ENCODE measurements at regions not wholly inside any gene's neighbourhood (a gene's known extent, or its start where the extent isn't known, plus 50 kb on each side); places are given as distances from the start of the nearest gene placed in this dataset.

- ChIA-PET CTCF (no interaction called here), POLR2A (no interaction called here)
- Histone ChIP-seq H3K4me1 (ENCODE audit: control insufficient read depth, insufficient read depth, low read length) (no peaks in the 10 kb centered on the region), H3K9me3 (ENCODE audit: control insufficient read depth, insufficient read depth, low read depth, low read length) (no peaks in the 10 kb centered on the region), H3K4me3 (ENCODE audit: low read depth, low read length) (no peak overlapping the region), H3K27ac (ENCODE audit: extremely low read depth, low read depth, low read length) (no peak overlapping the region), H3K36me3 (ENCODE audit: control insufficient read depth in 2 of 2, insufficient read depth in 1 of 2, low read length in 2 of 2) (no peaks in the 10 kb centered on the region)
- TF ChIP-seq ZNF2 (tag by site-specific recombination; IDR thresholded peaks at IDR 0.05), result no peak
- TF ChIP-seq ZFHX2 (tag by site-specific recombination; conservative IDR thresholded peaks at IDR 0.05), result no peak
- TF ChIP-seq, protein P1, sequence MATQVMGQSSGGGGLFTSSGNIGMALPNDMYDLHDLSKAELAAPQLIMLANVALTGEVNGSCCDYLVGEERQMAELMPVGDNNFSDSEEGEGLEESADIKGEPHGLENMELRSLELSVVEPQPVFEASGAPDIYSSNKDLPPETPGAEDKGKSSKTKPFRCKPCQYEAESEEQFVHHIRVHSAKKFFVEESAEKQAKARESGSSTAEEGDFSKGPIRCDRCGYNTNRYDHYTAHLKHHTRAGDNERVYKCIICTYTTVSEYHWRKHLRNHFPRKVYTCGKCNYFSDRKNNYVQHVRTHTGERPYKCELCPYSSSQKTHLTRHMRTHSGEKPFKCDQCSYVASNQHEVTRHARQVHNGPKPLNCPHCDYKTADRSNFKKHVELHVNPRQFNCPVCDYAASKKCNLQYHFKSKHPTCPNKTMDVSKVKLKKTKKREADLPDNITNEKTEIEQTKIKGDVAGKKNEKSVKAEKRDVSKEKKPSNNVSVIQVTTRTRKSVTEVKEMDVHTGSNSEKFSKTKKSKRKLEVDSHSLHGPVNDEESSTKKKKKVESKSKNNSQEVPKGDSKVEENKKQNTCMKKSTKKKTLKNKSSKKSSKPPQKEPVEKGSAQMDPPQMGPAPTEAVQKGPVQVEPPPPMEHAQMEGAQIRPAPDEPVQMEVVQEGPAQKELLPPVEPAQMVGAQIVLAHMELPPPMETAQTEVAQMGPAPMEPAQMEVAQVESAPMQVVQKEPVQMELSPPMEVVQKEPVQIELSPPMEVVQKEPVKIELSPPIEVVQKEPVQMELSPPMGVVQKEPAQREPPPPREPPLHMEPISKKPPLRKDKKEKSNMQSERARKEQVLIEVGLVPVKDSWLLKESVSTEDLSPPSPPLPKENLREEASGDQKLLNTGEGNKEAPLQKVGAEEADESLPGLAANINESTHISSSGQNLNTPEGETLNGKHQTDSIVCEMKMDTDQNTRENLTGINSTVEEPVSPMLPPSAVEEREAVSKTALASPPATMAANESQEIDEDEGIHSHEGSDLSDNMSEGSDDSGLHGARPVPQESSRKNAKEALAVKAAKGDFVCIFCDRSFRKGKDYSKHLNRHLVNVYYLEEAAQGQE (tag by site-specific recombination; IDR thresholded peaks at IDR 0.05), result no peak
- no peak for TF ChIP-seq ZNF423 (tag by site-specific recombination; IDR thresholded peaks at IDR 0.05)
- no peak for TF ChIP-seq WT1 (tag by site-specific recombination; IDR thresholded peaks at IDR 0.05)
- no peak for TF ChIP-seq ZNF433 (tag by site-specific recombination; IDR thresholded peaks at IDR 0.05; ENCODE audit: low read depth)
- TF ChIP-seq ZNF449 (tag by site-specific recombination; IDR thresholded peaks at IDR 0.05), result no peak
- TF ChIP-seq ZSCAN16 (tag by site-specific recombination; IDR thresholded peaks at IDR 0.05), result no peak
Measured at GRCh38 chr10:113333313-113333712, 219.5 kb upstream of the HABP2 start.

GRCh38 chr10:113335592-113335991, 217.3 kb upstream of the HABP2 start:
- POLR2A ChIA-PET, result no interaction called here
- no peak overlapping the region for H3K27ac ChIP-seq (ENCODE audit: extremely low read depth, low read depth, low read length)
- no peaks in the 10 kb centered on the region for H3K9me3 ChIP-seq (ENCODE audit: control insufficient read depth, insufficient read depth, low read depth, low read length)
- TF ChIP-seq ZNF16 (tag by site-specific recombination; IDR thresholded peaks at IDR 0.05; ENCODE audit: low read depth), result no peak
- CTCF ChIA-PET, result no interaction called here
- H3K4me1 ChIP-seq (ENCODE audit: control insufficient read depth, insufficient read depth, low read length), result no peaks in the 10 kb centered on the region
- H3K36me3 ChIP-seq (ENCODE audit: control insufficient read depth in 2 of 2, insufficient read depth in 1 of 2, low read length in 2 of 2), result no peaks in the 10 kb centered on the region
- H3K4me3 ChIP-seq (ENCODE audit: low read depth, low read length), result no peak overlapping the region

DNA sequence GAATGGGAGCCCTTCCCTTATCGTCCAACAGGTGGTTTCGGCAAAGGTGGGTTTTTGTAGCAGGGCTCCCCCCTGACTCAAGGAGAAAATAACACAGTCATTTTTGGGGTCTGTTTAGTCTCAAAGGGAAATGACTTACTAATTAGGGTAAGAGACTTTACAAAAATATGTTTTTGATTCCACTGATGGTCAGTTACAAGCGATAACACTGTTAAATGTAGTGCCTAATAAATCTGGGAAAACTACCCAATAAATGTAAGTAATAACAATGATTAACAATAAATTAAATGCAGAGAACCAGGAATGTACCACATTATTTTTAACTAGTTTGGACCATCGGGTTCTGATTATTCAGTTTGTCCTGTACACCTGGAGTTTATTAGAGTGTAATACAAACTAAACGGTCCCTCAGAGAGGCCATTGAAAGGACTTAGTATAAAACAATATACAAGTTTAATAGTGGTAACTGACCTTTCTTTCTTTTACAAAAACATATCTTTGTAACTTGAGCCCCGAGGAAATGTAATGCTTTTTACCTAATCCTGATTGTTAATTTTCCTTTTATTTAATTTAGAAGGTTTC, 216.2 kb upstream of the HABP2 start:
- no peak overlapping the region for H3K27ac ChIP-seq (ENCODE audit: extremely low read depth, low read depth, low read length)
- H3K36me3 ChIP-seq (ENCODE audit: control insufficient read depth in 2 of 2, insufficient read depth in 1 of 2, low read length in 2 of 2), result no peaks in the 10 kb centered on the region
- CTCF ChIA-PET, result interaction anchor here (0.5 kb wide), 1 partner anchor 696 kb away, joined by 4 read pairs; no protein-coding TSS in a partner anchor
- no peaks in the 10 kb centered on the region for H3K4me1 ChIP-seq (ENCODE audit: control insufficient read depth, insufficient read depth, low read length)
- H3K9me3 ChIP-seq (ENCODE audit: control insufficient read depth, insufficient read depth, low read depth, low read length), result no peaks in the 10 kb centered on the region
- POLR2A ChIA-PET, result no interaction called here
- no peak overlapping the region for H3K4me3 ChIP-seq (ENCODE audit: low read depth, low read length)
- TF ChIP-seq PRDM2 (tag by site-specific recombination; IDR thresholded peaks at IDR 0.05; ENCODE audit: borderline replicate concordance) (no peak), ZNF350 (tag by site-specific recombination; IDR thresholded peaks at IDR 0.05) (no peak), ZNF239 (tag by site-specific recombination; IDR thresholded peaks at IDR 0.05) (no peak), ZNF248 (tag by site-specific recombination; IDR thresholded peaks at IDR 0.05) (no peak), ZSCAN23 (tag by site-specific recombination; IDR thresholded peaks at IDR 0.05) (no peak), ZNF521 (tag by site-specific recombination; IDR thresholded peaks at IDR 0.05) (no peak), ZNF214 (tag by site-specific recombination; IDR thresholded peaks at IDR 0.05; ENCODE audit: borderline replicate concordance) (no peak), ZNF658 (tag by site-specific recombination; IDR thresholded peaks at IDR 0.05) (no peak), SCRT1 (tag by site-specific recombination; IDR thresholded peaks at IDR 0.05; ENCODE audit: borderline replicate concordance) (0 out of 2 replicates have a peak, but pooled peaks have one; percentile 3), MZF1 (tag by site-specific recombination; IDR thresholded peaks at IDR 0.05; ENCODE audit: borderline replicate concordance) (no peak)
- TF ChIP-seq, protein P2, sequence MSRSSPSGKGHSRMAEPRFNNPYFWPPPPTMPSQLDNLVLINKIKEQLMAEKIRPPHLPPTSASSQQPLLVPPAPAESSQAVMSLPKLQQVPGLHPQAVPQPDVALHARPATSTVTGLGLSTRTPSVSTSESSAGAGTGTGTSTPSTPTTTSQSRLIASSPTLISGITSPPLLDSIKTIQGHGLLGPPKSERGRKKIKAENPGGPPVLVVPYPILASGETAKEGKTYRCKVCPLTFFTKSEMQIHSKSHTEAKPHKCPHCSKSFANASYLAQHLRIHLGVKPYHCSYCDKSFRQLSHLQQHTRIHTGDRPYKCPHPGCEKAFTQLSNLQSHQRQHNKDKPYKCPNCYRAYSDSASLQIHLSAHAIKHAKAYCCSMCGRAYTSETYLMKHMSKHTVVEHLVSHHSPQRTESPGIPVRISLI (tag by site-specific recombination; IDR thresholded peaks at IDR 0.05), result no peak

All from HEK293 (cell line).